ENCODE measurements at regions not wholly inside any gene's neighbourhood (a gene's known extent, or its start where the extent isn't known, plus 50 kb on each side); places are given as distances from the start of the nearest gene placed in this dataset.
"Not testable (repeated sequence)": the region's sequence is repeated elsewhere in the genome, so short reads cannot be mapped to it uniquely, and the experiment has no call there.

DNA sequence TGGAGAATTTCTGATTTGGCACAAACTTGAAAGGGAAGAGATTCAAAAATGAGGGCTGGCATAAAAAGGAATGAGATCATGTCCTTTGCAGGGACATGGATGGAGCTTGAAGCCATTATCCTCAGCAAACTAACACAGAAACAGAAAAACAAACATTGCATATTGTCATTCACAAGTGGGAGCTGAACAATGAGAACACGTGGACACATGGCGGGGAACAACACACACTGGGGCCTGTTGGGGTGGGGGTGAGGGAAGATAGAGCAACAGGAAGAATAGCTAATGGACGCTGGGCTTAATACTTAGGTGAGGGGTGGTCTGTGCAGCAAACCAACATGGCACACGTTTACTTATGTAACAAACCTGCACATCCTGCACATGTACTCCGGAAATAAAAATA is 315.8 kb downstream of the NOVA1 start:
- not testable (repeated sequence) for TF ChIP-seq POLR2A (IDR thresholded peaks at IDR 0.05)
- TF ChIP-seq, protein P1, sequence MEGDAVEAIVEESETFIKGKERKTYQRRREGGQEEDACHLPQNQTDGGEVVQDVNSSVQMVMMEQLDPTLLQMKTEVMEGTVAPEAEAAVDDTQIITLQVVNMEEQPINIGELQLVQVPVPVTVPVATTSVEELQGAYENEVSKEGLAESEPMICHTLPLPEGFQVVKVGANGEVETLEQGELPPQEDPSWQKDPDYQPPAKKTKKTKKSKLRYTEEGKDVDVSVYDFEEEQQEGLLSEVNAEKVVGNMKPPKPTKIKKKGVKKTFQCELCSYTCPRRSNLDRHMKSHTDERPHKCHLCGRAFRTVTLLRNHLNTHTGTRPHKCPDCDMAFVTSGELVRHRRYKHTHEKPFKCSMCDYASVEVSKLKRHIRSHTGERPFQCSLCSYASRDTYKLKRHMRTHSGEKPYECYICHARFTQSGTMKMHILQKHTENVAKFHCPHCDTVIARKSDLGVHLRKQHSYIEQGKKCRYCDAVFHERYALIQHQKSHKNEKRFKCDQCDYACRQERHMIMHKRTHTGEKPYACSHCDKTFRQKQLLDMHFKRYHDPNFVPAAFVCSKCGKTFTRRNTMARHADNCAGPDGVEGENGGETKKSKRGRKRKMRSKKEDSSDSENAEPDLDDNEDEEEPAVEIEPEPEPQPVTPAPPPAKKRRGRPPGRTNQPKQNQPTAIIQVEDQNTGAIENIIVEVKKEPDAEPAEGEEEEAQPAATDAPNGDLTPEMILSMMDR (IDR thresholded peaks at IDR 0.05), result not testable (repeated sequence)
